ENCODE measurements at regions not wholly inside any gene's neighbourhood (a gene's known extent, or its start where the extent isn't known, plus 50 kb on each side); places are given as distances from the start of the nearest gene placed in this dataset.

DNA sequence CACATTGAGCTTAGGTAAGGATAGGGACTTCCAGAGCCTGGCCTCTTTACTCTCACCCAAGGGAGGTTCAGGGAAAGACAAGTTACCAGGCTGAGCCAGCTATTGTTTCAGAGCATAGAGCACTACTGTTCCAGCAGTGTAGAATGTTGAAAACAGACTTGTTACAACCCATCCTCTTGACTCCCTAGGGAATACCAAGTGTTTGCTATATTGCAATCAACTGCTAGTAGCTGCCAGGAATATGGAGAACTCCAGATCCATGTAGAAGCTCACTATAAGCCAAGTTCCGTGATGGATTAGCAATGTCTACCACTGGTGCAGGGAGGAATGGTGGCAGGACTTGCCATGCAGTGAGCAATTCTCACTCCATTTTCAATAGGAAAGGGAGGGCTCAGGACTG lies 199.8 kb upstream of the RBM19 start:
- H3K4me3 ChIP-seq, result no peak overlapping the region
- DNase-seq (ENCODE audit: extremely low read depth in 1 of 4, low spot score in 3 of 4) (no peak), ATAC-seq (no peak), FAIRE-seq (no peak)
- TF ChIP-seq SETDB1 (IDR thresholded peaks at IDR 0.05; ENCODE audit: low read length) (no peak), GABPB2 (CRISPR knock-in tag; conservative IDR thresholded peaks at IDR 0.05) (no peak)
- H3K9me1 ChIP-seq (ENCODE audit: control insufficient read depth, insufficient read depth, low read length), result no peaks in the 10 kb centered on the region
- intact Hi-C loops (cut with micrococcal nuclease), result loop anchor here (1.0 to 10.0 kb wide), 2 partner anchors 309 to 339 kb away; no protein-coding TSS in a partner anchor
- H3K27me3 ChIP-seq (ENCODE audit: control insufficient read depth in 2 of 2, insufficient read depth in 2 of 2, low read length in 2 of 2), result no peaks in the 10 kb centered on the region; a peak in 2 of 5 replicates
- 0% methylated on average over 1 of the region's 1 CpG for WGBS (ENCODE audit: insufficient coverage, low coverage, missing lambda C conversion rate)
- no peak overlapping the region for H3K9ac ChIP-seq (ENCODE audit: insufficient read depth in 1 of 2, low read depth in 2 of 2, low read length in 2 of 2)
- no peaks in the 10 kb centered on the region for H3K4me1 ChIP-seq (replicated peaks in 1 of 2; ENCODE audit: control insufficient read depth in 2 of 2, insufficient read depth in 2 of 2, low read length in 2 of 2)
- in situ Hi-C loops (cut with MboI), result no loop called here
- H4K20me1 ChIP-seq (replicated peaks; ENCODE audit: control insufficient read depth, insufficient read depth, low read length), result no peaks in the 10 kb centered on the region
- no peaks in the 10 kb centered on the region for H3K79me2 ChIP-seq (ENCODE audit: control insufficient read depth, insufficient read depth, low read length)
- H3K4me2 ChIP-seq (ENCODE audit: insufficient read depth, low read length), result no peak overlapping the region
- CTCF ChIA-PET (ENCODE audit: low intra/inter-chr PET ratio), result interaction anchor here (0.9 kb wide), 1 partner anchor 310 kb away, joined by 4 read pairs; no protein-coding TSS in a partner anchor
- H3K9me3 ChIP-seq (replicated peaks; ENCODE audit: control insufficient read depth, insufficient read depth, low read depth, low read length), result no peaks in the 10 kb centered on the region
- POLR2A ChIA-PET, result no interaction called here
- no peaks in the 10 kb centered on the region for H3K36me3 ChIP-seq (ENCODE audit: control insufficient read depth, insufficient read depth, low read length)
- no peak overlapping the region for H3K27ac ChIP-seq (ENCODE audit: extremely low read depth, low read depth, low read length)
- no peak overlapping the region for H2AFZ ChIP-seq (ENCODE audit: low read depth, low read length)
- no TSS peak for BruUV-seq (replicated peaks)

DNA sequence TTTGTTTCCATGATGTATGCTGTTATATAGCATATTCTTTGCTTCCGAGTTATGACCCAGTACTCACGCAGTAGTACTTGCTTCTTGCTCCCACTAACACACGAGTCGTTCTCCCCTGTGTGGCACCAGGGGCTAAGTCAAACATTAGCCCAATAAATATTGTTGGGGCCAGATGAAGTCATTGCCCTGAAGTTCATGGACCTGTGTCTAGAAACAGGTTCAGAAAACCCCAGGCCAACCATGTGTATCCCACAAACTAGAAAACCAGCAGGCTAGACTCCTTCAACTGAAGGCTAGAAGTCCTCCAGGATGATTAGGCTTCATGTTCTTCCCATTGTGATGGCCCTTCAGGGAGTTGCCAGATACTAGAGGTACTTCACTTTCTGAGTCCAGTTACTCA lies 198.2 kb upstream of the RBM19 start:
- H2AFZ ChIP-seq (ENCODE audit: low read depth, low read length), result no peak overlapping the region
- ChIA-PET CTCF (ENCODE audit: low intra/inter-chr PET ratio) (no interaction called here), POLR2A (no interaction called here)
- H3K36me3 ChIP-seq (ENCODE audit: control insufficient read depth, insufficient read depth, low read length), result no peaks in the 10 kb centered on the region
- FAIRE-seq, result no peak
- in situ Hi-C loops (cut with MboI), result no loop called here
- H3K4me1 ChIP-seq (replicated peaks in 1 of 2; ENCODE audit: control insufficient read depth in 2 of 2, insufficient read depth in 2 of 2, low read length in 2 of 2), result no peaks in the 10 kb centered on the region
- no peaks in the 10 kb centered on the region for H3K9me1 ChIP-seq (ENCODE audit: control insufficient read depth, insufficient read depth, low read length)
- no peak for ATAC-seq
- no peak overlapping the region for H3K4me3 ChIP-seq
- H3K27ac ChIP-seq (ENCODE audit: extremely low read depth, low read depth, low read length), result no peak overlapping the region
- no peak overlapping the region for H3K9ac ChIP-seq (ENCODE audit: insufficient read depth in 1 of 2, low read depth in 2 of 2, low read length in 2 of 2)
- WGBS (ENCODE audit: insufficient coverage, low coverage, missing lambda C conversion rate), result 2% methylated on average over 4 of the region's 4 CpGs
- DNase-seq (ENCODE audit: extremely low read depth in 1 of 4, low spot score in 3 of 4), result no peak
- TF ChIP-seq, protein P1, sequence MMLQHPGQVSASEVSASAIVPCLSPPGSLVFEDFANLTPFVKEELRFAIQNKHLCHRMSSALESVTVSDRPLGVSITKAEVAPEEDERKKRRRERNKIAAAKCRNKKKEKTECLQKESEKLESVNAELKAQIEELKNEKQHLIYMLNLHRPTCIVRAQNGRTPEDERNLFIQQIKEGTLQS (IDR thresholded peaks at IDR 0.05), result no peak
- TF ChIP-seq, protein P1 (CRISPR knock-in tag; conservative IDR thresholded peaks at IDR 0.05), result no peak
- TF ChIP-seq, protein P2, sequence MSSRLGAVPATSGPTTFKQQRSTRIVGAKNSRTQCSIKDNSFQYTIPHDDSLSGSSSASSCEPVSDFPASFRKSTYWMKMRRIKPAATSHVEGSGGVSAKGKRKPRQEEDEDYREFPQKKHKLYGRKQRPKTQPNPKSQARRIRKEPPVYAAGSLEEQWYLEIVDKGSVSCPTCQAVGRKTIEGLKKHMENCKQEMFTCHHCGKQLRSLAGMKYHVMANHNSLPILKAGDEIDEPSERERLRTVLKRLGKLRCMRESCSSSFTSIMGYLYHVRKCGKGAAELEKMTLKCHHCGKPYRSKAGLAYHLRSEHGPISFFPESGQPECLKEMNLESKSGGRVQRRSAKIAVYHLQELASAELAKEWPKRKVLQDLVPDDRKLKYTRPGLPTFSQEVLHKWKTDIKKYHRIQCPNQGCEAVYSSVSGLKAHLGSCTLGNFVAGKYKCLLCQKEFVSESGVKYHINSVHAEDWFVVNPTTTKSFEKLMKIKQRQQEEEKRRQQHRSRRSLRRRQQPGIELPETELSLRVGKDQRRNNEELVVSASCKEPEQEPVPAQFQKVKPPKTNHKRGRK (tag; IDR thresholded peaks at IDR 0.05), result no peak
- no peak for TF ChIP-seq ZNF324 (CRISPR knock-in tag; IDR thresholded peaks at IDR 0.05)
- no peak for TF ChIP-seq KLF10 (CRISPR knock-in tag; IDR thresholded peaks at IDR 0.05)
- no peak for TF ChIP-seq XRCC5 (IDR thresholded peaks at IDR 0.05; ENCODE audit: low read depth, low read length)
- TF ChIP-seq, protein P3, sequence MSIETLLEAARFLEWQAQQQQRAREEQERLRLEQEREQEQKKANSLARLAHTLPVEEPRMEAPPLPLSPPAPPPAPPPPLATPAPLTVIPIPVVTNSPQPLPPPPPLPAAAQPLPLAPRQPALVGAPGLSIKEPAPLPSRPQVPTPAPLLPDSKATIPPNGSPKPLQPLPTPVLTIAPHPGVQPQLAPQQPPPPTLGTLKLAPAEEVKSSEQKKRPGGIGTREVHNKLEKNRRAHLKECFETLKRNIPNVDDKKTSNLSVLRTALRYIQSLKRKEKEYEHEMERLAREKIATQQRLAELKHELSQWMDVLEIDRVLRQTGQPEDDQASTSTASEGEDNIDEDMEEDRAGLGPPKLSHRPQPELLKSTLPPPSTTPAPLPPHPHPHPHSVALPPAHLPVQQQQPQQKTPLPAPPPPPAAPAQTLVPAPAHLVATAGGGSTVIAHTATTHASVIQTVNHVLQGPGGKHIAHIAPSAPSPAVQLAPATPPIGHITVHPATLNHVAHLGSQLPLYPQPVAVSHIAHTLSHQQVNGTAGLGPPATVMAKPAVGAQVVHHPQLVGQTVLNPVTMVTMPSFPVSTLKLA (conservative IDR thresholded peaks at IDR 0.05), result no peak
- TF ChIP-seq BMI1 (IDR thresholded peaks at IDR 0.05; ENCODE audit: low read length), result no peak
- TF ChIP-seq ZC3H4 (CRISPR knock-in tag; IDR thresholded peaks at IDR 0.05; ENCODE audit: borderline replicate concordance), result no peak
- TF ChIP-seq MEF2A (IDR thresholded peaks at IDR 0.05; ENCODE audit: control insufficient read depth, low read depth, low read length), result no peak
- no peak overlapping the region for H3K4me2 ChIP-seq (ENCODE audit: insufficient read depth, low read length)
- no peaks in the 10 kb centered on the region; a peak in 2 of 5 replicates for H3K27me3 ChIP-seq (ENCODE audit: control insufficient read depth in 2 of 2, insufficient read depth in 2 of 2, low read length in 2 of 2)
- intact Hi-C loops (cut with micrococcal nuclease), result loop anchor here (10.0 kb wide), 1 partner anchor 310 kb away; no protein-coding TSS in a partner anchor
- H3K9me3 ChIP-seq (replicated peaks; ENCODE audit: control insufficient read depth, insufficient read depth, low read depth, low read length), result no peaks in the 10 kb centered on the region
- H4K20me1 ChIP-seq (replicated peaks; ENCODE audit: control insufficient read depth, insufficient read depth, low read length), result no peaks in the 10 kb centered on the region
- no TSS peak for BruUV-seq (replicated peaks)
- no peaks in the 10 kb centered on the region for H3K79me2 ChIP-seq (ENCODE audit: control insufficient read depth, insufficient read depth, low read length)
